Ishikawa (cell line): ENCODE measurements at regions not wholly inside any gene's neighbourhood (a gene's known extent, or its start where the extent isn't known, plus 50 kb on each side); places are given as distances from the start of the nearest gene placed in this dataset.

Source experiments
- CEBPB ChIP-seq: IDR thresholded peaks from 2 replicates; pipeline ENCODE4 v1.6.1; 2012
- CREB1 ChIP-seq: IDR thresholded peaks from 2 replicates; pipeline ENCODE4 v1.6.1; 2012; ENCODE audit warnings: low read depth
- EGR1 ChIP-seq: IDR thresholded peaks from 2 replicates; pipeline ENCODE4 v1.6.1; 2012
- EP300 ChIP-seq: IDR thresholded peaks from 2 replicates; pipeline ENCODE4 v1.6.1; 2012; ENCODE audit warnings: borderline replicate concordance
- FOXM1 ChIP-seq: IDR thresholded peaks from 2 replicates; pipeline ENCODE4 v1.6.1; 2012; ENCODE audit warnings: low read depth, borderline replicate concordance
- MAX ChIP-seq: IDR thresholded peaks from 2 replicates; pipeline ENCODE4 v1.6.1; 2012
- NFIC ChIP-seq: IDR thresholded peaks from 2 replicates; pipeline ENCODE4 v1.6.1; 2012
- RAD21 ChIP-seq: IDR thresholded peaks from 2 replicates; pipeline ENCODE4 v1.6.1; 2012; ENCODE audit warnings: low read depth
- REST ChIP-seq: IDR thresholded peaks from 2 replicates; pipeline ENCODE4 v1.6.1; 2012; ENCODE audit warnings: low read depth, mild to moderate bottlenecking
- TAF1 ChIP-seq: IDR thresholded peaks from 2 replicates; pipeline ENCODE4 v1.6.1; 2012; ENCODE audit warnings: low read depth, mild to moderate bottlenecking
- TCF12 ChIP-seq: IDR thresholded peaks from 2 replicates; pipeline ENCODE4 v1.6.1; 2012; ENCODE audit warnings: low read depth
- TEAD4 ChIP-seq: IDR thresholded peaks from 2 replicates; pipeline ENCODE4 v1.6.1; 2012
- USF1 ChIP-seq: IDR thresholded peaks from 2 replicates; pipeline ENCODE4 v1.6.1; 2012
- YY1 ChIP-seq: IDR thresholded peaks from 2 replicates; pipeline ENCODE4 v1.6.1; 2012; ENCODE audit warnings: low read depth
- ZBTB7A ChIP-seq: IDR thresholded peaks from 2 replicates; pipeline ENCODE4 v1.6.1; 2012; ENCODE audit warnings: low read depth

- TF ChIP-seq NFIC (no peak), EGR1 (no peak), RAD21 (no peak)
Observed at GRCh38 chr3:31409866-31410265, 122.9 kb upstream of the STT3B start.

GRCh38 chr3:31410411-31410810 lies 122.3 kb upstream of the STT3B start:
- TF ChIP-seq CREB1 (no peak), TAF1 (no peak), ZBTB7A (no peak)

- TF ChIP-seq RAD21 (no peak), NFIC (no peak), YY1 (no peak), EP300 (no peak), TCF12 (no peak)
Observed at GRCh38 chr3:31412832-31413231, 119.9 kb upstream of the STT3B start.

- no peak for TF ChIP-seq NFIC
- TF ChIP-seq ZBTB7A, result no peak
- TF ChIP-seq TEAD4, result no peak
- no peak for TF ChIP-seq EGR1
- no peak for TF ChIP-seq CREB1
- no peak for TF ChIP-seq TCF12
- TF ChIP-seq YY1, result no peak
- TF ChIP-seq FOXM1, result no peak
- TF ChIP-seq EP300, result no peak
- TF ChIP-seq TAF1, result no peak
- no peak for TF ChIP-seq MAX
- no peak for TF ChIP-seq USF1
- TF ChIP-seq CEBPB, result no peak
- TF ChIP-seq RAD21, result no peak
- TF ChIP-seq REST, result no peak
Observed at GRCh38 chr3:31413515-31413914, 119.2 kb upstream of the STT3B start.

- TF ChIP-seq ZBTB7A (no peak), CREB1 (no peak), YY1 (no peak), CEBPB (no peak), MAX (no peak)
Observed at GRCh38 chr3:31416980-31417379, 115.7 kb upstream of the STT3B start.

- TF ChIP-seq ZBTB7A (no peak), EGR1 (no peak), TCF12 (no peak), FOXM1 (no peak), CEBPB (no peak), MAX (no peak), EP300 (no peak), USF1 (no peak), CREB1 (no peak), TAF1 (no peak), RAD21 (no peak), REST (no peak), NFIC (no peak), YY1 (no peak)
Observed at GRCh38 chr3:31417486-31417885, 115.2 kb upstream of the STT3B start.

GRCh38 chr3:31420311-31420710 lies 112.4 kb upstream of the STT3B start:
- no peak for TF ChIP-seq FOXM1
